GM12878 (cell line): ENCODE measurements at regions not wholly inside any gene's neighbourhood (a gene's known extent, or its start where the extent isn't known, plus 50 kb on each side); places are given as distances from the start of the nearest gene placed in this dataset.

Source experiments
- CTCF ChIP-seq, 3 experiments: IDR thresholded peaks in 2 of 3; conservative IDR thresholded peaks in 1 of 3; 2 replicates each; pipeline ENCODE4 v1.5.1; 2011; ENCODE audit warnings: low read depth in 3 of 3, low read length in 3 of 3, mild to moderate bottlenecking in 3 of 3, control low read depth in 2 of 3, moderate library complexity in 2 of 3, inconsistent platforms in 1 of 3, mixed read lengths in 1 of 3; ENCODE audit not compliant: control insufficient read depth in 2 of 3, insufficient read depth in 1 of 3; ENCODE audit errors: extremely low read depth in 1 of 3
- E2F8 ChIP-seq: fragments of 450-650 bp; IDR thresholded peaks from 2 replicates; pipeline ENCODE4 v1.6.1; 2018; ENCODE audit warnings: mild to moderate bottlenecking, low read depth, moderate library complexity; ENCODE audit not compliant: partially characterized antibody
- EP300 ChIP-seq, 2 experiments: fragments of 150-350 bp in 1 of 2; IDR thresholded peaks; 2 replicates each; pipeline ENCODE4 v1.6.1; 2011 to 2012; ENCODE audit warnings: low read depth in 2 of 2, low read length in 2 of 2, borderline replicate concordance in 1 of 2, improper control_type of control experiment in 1 of 2, inconsistent platforms in 1 of 2; ENCODE audit not compliant: control insufficient read depth in 1 of 2
- EZH2 ChIP-seq: IDR thresholded peaks from 2 replicates; pipeline ENCODE4 v1.6.1; 2012; ENCODE audit warnings: low read depth, mild to moderate bottlenecking, control low read depth, inconsistent platforms, low read length, borderline replicate concordance; ENCODE audit not compliant: control insufficient read depth
- MXI1 ChIP-seq: fragments of 150-350 bp; IDR thresholded peaks from 2 replicates; pipeline ENCODE4 v1.6.1; 2011; ENCODE audit warnings: low read depth, mild to moderate bottlenecking, inconsistent platforms, low read length, improper control_type of control experiment
- NFYB ChIP-seq: IDR thresholded peaks from 2 replicates; pipeline ENCODE4 v1.6.1; 2011; ENCODE audit warnings: low read depth, mild to moderate bottlenecking, low read length, improper control_type of control experiment, moderate library complexity; ENCODE audit not compliant: insufficient read depth
- NR2C2 ChIP-seq: IDR thresholded peaks from 2 replicates; pipeline ENCODE4 v1.6.1; 2011; ENCODE audit warnings: borderline replicate concordance, low read depth; ENCODE audit not compliant: control insufficient read depth, insufficient read length
- POLR2A ChIP-seq: IDR thresholded peaks from 2 replicates; pipeline ENCODE4 v1.6.1; 2011; ENCODE audit warnings: low read depth, mild to moderate bottlenecking, low read length
- POLR2AphosphoS5 ChIP-seq: IDR thresholded peaks from 2 replicates; pipeline ENCODE4 v1.6.1; 2011; ENCODE audit warnings: mild to moderate bottlenecking, low read length, inconsistent platforms
- SMC3 ChIP-seq: IDR thresholded peaks from 2 replicates; pipeline ENCODE4 v1.6.1; 2011; ENCODE audit warnings: low read length, improper control_type of control experiment, borderline replicate concordance
- YY1 ChIP-seq: IDR thresholded peaks from 2 replicates; pipeline ENCODE4 v1.6.1; 2011; ENCODE audit warnings: low read depth, mild to moderate bottlenecking, low read length
- ZBTB33 ChIP-seq: fragments of 450-650 bp; IDR thresholded peaks from 2 replicates; pipeline ENCODE4 v1.6.1; 2017; ENCODE audit warnings: mild to moderate bottlenecking

- TF ChIP-seq ZBTB33 (no peak), POLR2AphosphoS5 (no peak), CTCF (IDR thresholded peaks at IDR 0.05 in 2 of 3, conservative IDR thresholded peaks at IDR 0.05 in 1 of 3; ENCODE audit: control insufficient read depth in 2 of 3, extremely low read depth in 1 of 3, insufficient read depth in 1 of 3, low read depth in 3 of 3, low read length in 3 of 3) (no peak), SMC3 (no peak), POLR2A (no peak), E2F8 (no peak), NR2C2 (no peak), YY1 (no peak), EZH2 (no peak), NFYB (no peak), EP300 (IDR thresholded peaks at IDR 0.05; ENCODE audit: borderline replicate concordance in 1 of 2, control insufficient read depth in 1 of 2, low read depth in 2 of 2, low read length in 2 of 2) (no peak), MXI1 (no peak)
Observed at GRCh38 chr1:61581251-61581650, 143.7 kb downstream of the TM2D1 start.
